GM18499 (cell line): ENCODE measurements at regions not wholly inside any gene's neighbourhood (a gene's known extent, or its start where the extent isn't known, plus 50 kb on each side); places are given as distances from the start of the nearest gene placed in this dataset.
A peak's percentile ranks its signal among the peaks of the same experiment; 100 is the strongest.

Experiments
- ATAC-seq: cut with Tn5 transposase; IDR thresholded peaks from one replicate; pipeline ENCODE4 v1.9.1; 2021; ENCODE audit warnings: moderate number of reproducible peaks; ENCODE audit not compliant: insufficient read depth, unreplicated experiment

DNA sequence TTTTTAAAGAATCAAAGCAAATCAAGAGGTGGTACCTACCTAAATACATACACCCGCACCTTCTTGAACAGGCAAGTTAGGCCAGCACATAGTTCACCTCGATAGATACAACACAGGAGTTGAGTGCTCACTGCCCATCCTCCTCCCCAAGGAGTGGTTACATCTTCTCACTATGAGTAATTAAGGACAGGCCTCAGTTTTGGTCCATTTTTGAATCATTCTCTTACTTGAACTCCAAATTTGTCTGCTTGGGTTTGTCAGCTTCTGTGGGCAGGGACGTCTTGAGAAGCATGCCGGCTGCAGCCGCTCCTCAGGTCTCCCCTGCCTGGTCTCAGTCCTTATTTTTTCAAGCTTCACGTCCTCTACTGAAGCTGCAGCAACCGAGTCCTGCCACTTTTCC lies 190.6 kb upstream of the RBPJ start:
- ATAC-seq, result peak; percentile 79

GRCh38 chr4:26130841-26131432 lies 189.9 kb upstream of the RBPJ start:
- ATAC-seq, result no peak

- peak; percentile 38 for ATAC-seq
Observed at GRCh38 chr4:26131711-26132110, 189.1 kb upstream of the RBPJ start.

GRCh38 chr4:26132858-26133257 lies 188.0 kb upstream of the RBPJ start:
- no peak for ATAC-seq

DNA sequence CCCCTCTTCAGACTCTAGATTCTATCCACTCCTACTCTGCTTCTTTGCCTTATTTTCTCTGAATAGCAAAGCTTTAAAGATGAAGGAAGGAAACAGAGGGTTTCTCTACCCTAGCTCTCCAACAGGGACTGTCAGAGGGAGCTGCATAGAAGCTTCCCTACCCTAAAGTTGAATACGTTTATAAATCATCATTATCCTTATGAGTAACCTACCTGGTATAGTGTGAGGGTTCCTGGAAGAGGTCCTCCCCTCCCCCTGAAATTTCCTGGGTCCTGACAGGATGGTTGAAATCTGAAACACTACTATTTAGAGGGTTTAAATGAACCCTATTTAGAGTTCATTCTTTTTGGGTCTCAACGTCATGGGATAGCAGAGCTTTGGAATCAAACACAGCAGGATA lies 187.0 kb upstream of the RBPJ start:
- no peak for ATAC-seq

DNA sequence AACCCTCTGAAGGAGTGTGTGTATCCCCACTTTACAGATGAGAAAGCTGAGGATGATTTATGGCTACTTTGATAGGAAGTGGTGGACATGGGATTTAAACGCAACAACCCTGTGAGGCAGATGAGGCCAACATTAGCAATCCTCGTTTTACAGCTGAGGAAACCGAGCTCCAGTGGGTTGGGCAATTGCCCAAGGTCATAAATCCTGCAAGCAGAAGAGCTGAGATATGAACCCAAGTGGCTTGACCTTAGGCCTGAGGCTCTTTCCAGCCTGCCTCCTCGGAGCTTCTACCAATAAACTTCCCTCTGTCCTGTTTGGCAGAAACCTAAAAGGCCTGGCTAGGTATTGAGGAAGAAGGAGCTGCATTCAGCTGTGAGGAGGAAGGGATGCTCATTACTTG lies 185.5 kb upstream of the RBPJ start:
- ATAC-seq, result no peak

DNA sequence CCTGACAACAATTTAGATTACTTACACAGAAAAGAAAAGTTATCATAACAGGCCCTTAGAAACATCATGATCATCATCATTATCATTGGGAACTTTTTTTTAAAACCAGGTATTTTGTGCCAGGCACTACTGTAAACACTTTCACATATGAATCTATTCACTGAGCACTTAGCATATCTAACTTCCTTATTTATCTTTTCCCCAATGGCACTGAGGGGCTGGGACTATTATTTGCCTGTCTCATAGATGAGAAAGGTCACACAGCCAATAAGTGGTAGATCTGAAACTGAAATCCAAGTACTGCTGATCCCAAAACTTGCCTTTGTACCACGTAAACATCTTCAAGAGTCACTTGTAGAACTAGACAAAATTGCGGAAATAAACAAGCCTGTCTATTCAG lies 184.2 kb upstream of the RBPJ start:
- ATAC-seq, result no peak

- no peak for ATAC-seq
Observed at GRCh38 chr4:26137288-26137687, 183.5 kb upstream of the RBPJ start.

- ATAC-seq, result no peak
Observed at GRCh38 chr4:26139310-26139924, 181.4 kb upstream of the RBPJ start.

DNA sequence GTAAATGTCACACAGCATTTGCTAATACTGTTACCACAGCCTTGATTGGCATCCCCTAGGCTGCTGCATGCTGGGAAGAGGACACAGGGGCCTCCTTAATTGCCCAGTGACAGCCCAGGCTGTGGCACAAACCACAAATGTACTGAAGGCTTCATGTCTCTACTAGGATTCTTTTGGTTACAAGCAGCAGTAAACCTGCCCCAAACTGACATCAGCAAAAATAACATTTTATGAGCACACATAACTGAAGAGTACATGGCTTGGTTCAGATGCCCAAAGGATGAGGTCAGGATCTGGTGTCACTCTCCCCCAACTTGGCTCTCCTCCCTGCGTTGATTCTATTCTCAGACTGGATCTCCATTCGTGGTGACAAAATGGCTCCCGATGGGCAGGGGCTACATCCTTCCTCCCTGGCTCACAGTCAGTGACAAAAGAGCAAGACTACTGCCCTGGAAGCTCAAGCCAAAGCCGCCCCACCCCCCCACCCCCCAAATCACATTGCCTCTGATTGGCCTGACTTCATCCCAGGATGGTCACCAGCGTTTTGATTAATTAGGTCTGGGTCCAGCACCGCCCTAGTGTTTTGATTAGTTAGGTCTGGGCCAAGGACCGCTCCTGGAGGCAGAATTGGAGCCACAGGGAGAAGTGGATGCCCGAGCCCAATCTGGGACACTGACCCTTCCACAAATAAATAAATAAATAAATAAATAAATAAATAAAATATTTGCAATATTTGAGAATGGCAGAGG lies 180.5 kb upstream of the RBPJ start:
- no peak for ATAC-seq

GRCh38 chr4:26141051-26141721 lies 179.6 kb upstream of the RBPJ start:
- no peak for ATAC-seq

DNA sequence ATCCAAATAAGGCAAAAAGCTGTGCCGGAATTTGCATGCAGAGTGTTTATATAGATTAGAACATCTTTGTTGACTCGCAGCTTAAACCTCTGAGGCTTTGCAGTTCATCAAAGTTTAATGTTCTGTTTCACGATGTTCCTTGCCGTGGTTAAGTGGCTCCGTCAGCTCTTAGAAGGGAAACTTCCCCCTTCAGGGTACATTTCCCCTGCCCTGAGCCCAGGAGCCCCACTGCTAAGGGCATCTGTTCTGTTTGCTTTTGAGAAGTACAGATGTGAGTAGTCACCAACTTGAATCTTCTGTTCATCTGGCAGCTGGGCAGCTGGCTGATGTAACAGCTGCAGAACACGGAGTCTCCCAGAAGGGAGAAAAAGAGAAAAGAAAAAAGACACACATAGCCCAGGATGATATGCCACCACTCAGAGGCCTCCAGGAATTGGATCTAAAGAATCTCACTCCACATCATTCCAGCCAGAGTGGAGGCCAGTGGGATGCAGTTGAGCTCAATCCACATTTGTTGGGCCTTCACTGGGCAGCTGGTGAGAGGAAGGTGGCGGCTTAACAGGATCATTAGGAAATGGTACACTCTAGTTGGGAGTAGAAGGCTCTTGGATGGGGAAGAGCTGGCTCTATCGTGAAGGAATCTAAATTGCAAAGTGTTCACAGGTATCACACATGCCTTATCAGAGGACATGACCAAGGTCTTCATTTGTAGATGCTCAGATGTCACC lies 178.7 kb upstream of the RBPJ start:
- ATAC-seq, result no peak

- no peak for ATAC-seq
Observed at GRCh38 chr4:26144526-26145155, 176.2 kb upstream of the RBPJ start.

GRCh38 chr4:26145212-26145611 lies 175.6 kb upstream of the RBPJ start:
- ATAC-seq, result no peak

- no peak for ATAC-seq
Observed at GRCh38 chr4:26148927-26149326, 171.9 kb upstream of the RBPJ start.

DNA sequence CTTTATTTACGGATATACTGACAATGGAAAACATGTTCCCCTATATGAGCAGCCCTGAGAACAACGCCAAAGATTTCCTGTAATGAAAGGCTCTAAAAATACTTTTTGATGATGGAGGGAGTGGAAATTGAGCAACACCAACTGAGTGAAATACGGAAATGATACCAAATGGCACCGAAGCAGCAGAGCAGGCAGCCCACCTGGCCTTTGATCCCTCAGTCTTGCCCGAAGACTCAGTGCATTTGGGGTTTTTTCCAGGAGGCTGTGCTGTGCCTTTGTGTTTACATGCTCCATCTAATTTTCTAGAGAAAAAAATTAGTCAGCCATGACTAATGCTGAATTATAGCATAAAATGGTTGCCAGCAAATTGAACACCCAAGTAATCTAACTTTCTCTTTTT lies 169.9 kb upstream of the RBPJ start:
- ATAC-seq, result no peak

DNA sequence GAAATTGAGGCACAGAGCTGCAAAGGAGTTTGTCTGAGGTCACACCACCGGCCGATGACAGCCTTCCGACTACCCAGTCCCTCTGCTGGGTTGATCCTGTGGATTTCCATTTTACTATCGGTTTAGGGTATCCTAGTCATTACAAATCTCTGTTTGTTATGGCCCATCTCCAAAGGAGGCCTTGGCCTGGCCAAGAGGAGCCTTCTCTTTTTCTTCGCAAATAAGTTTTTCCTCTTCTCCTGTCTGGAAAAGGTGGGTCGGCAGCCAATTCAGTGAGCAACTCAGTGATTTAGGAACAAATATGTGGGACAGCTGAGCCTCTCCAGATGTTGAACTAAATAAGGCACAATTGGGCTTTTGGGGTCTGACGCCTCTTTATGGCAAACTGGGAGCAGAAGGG lies 169.2 kb upstream of the RBPJ start:
- no peak for ATAC-seq

DNA sequence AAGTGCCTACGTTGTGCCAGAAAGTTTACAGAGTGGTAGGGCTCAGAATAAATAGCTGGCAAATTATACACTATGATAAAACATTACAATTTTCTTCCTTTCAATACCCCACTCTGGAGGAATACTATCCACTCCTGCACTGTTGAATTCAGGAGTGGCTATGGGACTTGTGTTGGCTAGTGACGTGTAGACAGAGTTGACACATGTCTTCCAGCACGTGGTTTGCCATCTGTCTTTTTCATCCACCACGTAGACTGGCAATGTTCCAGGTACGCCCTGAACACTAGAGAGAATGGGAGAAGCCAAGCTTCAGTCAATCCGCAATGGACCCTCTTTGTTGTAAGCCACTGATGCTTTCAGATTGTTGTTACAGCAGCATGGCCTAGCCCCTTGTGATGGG lies 168.8 kb upstream of the RBPJ start:
- no peak for ATAC-seq

- no peak for ATAC-seq
Observed at GRCh38 chr4:26157541-26157940, 163.3 kb upstream of the RBPJ start.

DNA sequence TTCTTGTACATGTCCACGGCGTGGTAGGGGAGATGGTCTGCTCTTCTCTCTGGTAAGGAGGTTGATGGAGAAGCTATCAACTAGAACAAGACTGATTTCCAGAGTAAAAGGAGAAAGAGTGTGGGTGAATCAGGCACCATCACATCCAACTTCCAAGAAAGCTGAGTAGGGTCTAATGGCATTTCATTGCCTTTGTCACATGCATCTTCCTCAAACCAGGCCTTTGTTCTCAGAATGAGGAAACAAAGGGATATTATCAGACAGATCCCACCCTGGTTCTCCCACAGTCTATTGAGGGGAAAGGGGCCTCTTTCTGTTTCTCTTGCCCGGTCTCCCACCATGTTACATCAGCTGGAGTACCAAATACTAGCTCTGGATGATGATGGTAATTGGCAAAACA lies 160.2 kb upstream of the RBPJ start:
- no peak for ATAC-seq
